ENCODE measurements at regions not wholly inside any gene's neighbourhood (a gene's known extent, or its start where the extent isn't known, plus 50 kb on each side); places are given as distances from the start of the nearest gene placed in this dataset.

DNA sequence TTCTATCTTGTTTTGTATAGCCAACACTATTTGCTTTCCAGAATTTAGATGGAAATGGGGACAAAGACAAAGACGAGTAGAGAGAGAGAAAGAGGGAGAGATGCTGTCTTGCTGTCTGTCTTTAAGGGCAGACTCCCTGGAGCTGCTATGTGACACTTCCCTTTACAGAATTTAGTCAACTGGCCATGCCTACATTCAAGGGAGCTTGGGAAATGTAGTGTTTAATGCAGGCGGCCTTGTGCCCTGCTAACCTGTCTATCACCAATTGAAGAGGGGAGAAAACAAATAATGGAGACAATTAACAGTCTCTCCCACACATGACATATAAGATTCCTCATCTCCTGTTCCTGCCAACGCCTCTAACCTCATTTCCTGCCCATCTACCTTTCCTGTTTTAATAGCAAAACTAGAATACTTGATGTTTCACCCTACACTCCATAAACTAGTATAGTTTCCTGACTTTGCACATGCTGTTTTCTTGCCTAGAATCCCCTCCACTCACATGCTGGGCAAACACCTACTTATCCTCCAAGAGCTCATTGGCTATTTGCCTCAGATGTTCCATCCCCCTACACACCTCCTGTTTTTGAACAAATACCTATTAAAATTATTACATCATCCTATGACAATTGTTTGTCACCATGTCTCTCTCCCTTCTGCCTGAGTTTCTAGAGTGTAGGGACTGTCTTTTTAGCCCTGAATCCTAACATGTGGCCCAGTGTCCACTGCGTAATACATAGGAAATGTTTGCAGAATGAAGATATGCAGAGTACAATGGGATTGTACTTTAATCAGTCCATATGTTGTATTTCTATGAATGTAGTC, 117.2 kb downstream of the SLC25A24 start:
- H3K27ac ChIP-seq: no peak overlapping the region
- 83% methylated on average over 4 of the region's 4 CpGs for WGBS
- H3K4me1 ChIP-seq: no peaks in the 10 kb centered on the region
- DNase-seq (ENCODE audit: low spot score in 2 of 2): no peak
- no peak overlapping the region for H3K4me3 ChIP-seq
- H3K9me3 ChIP-seq: no peaks in the 10 kb centered on the region
- TF ChIP-seq EP300 (IDR thresholded peaks at IDR 0.05) (no peak), POLR2A (IDR thresholded peaks at IDR 0.05) (no peak), POLR2AphosphoS5 (IDR thresholded peaks at IDR 0.05) (no peak)
- TF ChIP-seq, protein P1, sequence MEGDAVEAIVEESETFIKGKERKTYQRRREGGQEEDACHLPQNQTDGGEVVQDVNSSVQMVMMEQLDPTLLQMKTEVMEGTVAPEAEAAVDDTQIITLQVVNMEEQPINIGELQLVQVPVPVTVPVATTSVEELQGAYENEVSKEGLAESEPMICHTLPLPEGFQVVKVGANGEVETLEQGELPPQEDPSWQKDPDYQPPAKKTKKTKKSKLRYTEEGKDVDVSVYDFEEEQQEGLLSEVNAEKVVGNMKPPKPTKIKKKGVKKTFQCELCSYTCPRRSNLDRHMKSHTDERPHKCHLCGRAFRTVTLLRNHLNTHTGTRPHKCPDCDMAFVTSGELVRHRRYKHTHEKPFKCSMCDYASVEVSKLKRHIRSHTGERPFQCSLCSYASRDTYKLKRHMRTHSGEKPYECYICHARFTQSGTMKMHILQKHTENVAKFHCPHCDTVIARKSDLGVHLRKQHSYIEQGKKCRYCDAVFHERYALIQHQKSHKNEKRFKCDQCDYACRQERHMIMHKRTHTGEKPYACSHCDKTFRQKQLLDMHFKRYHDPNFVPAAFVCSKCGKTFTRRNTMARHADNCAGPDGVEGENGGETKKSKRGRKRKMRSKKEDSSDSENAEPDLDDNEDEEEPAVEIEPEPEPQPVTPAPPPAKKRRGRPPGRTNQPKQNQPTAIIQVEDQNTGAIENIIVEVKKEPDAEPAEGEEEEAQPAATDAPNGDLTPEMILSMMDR (IDR thresholded peaks at IDR 0.05): no peak
- H3K27me3 ChIP-seq: no peaks in the 10 kb centered on the region
- no peaks in the 10 kb centered on the region for H3K36me3 ChIP-seq

DNA sequence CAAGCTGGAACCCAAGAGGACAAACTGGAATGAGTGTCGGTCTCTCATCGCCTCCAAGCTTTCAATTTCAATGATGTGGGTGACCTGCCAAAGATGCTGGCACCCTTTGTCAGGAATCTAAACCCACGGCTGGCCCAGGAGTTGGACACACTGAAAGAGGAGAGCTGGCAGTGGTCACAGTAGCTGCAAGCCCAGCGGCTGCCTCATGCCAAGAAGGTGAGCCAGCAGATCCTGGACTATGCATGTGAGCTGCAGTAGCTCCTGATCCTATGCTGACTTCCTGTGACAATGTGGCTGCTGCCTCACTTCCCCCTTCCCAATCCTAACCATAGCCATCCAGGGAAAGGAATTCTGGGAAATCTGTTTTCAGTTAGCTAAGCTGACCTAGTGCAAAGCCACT, 117.0 kb upstream of the VAV3 start:
- H3K4me3 ChIP-seq: no peak overlapping the region
- TF ChIP-seq, protein P1 (IDR thresholded peaks at IDR 0.05): no peak
- H3K36me3 ChIP-seq: no peaks in the 10 kb centered on the region
- 71% methylated on average over 4 of the region's 4 CpGs for WGBS
- H3K27me3 ChIP-seq: no peaks in the 10 kb centered on the region
- H3K4me1 ChIP-seq: no peaks in the 10 kb centered on the region
- no peak overlapping the region for H3K27ac ChIP-seq
- DNase-seq (ENCODE audit: low spot score in 2 of 2): no peak
- no peaks in the 10 kb centered on the region for H3K9me3 ChIP-seq

DNA sequence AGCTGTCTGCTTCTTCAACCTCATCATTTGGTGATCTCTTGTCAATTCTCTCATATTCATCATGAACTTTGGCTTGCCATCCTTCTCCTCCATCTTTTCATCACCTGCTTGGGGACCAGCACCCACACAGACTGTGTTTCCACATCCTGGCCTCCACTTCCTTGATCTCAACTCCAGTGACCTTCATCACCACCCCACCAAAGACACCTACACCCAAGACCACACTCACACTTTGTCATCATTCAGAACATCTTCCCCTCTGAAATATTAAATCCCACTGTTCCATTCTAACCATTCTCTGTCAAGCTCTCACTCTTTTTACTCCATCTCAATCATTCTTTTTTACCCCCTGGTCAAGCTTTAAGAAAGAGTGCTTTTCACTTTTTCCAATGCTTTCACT, 115.5 kb upstream of the VAV3 start:
- H3K36me3 ChIP-seq: no peaks in the 10 kb centered on the region

GRCh38 chr1:108079440-108080025, 114.6 kb upstream of the VAV3 start:
- H3K9me3 ChIP-seq: no peaks in the 10 kb centered on the region
- no peak overlapping the region for H3K27ac ChIP-seq
- no peak overlapping the region for H3K4me3 ChIP-seq
- H3K36me3 ChIP-seq: no peaks in the 10 kb centered on the region
- 73% methylated on average over 6 of the region's 6 CpGs for WGBS
- no peaks in the 10 kb centered on the region for H3K4me1 ChIP-seq
- TF ChIP-seq EP300 (IDR thresholded peaks at IDR 0.05): no peak
- no peak for TF ChIP-seq POLR2AphosphoS5 (IDR thresholded peaks at IDR 0.05)
- TF ChIP-seq POLR2A (IDR thresholded peaks at IDR 0.05): no peak
- TF ChIP-seq, protein P1 (IDR thresholded peaks at IDR 0.05): no peak
- no peaks in the 10 kb centered on the region for H3K27me3 ChIP-seq
- DNase-seq (ENCODE audit: low spot score in 2 of 2): no peak

More for the DNA sequence above, 115.5 kb upstream of the VAV3 start:
- TF ChIP-seq POLR2AphosphoS5 (IDR thresholded peaks at IDR 0.05) (no peak), EP300 (IDR thresholded peaks at IDR 0.05) (no peak), POLR2A (IDR thresholded peaks at IDR 0.05) (no peak)
- TF ChIP-seq, protein P1 (IDR thresholded peaks at IDR 0.05): no peak
- Histone ChIP-seq H3K4me1 (no peaks in the 10 kb centered on the region), H3K4me3 (no peak overlapping the region), H3K27ac (no peak overlapping the region), H3K9me3 (no peaks in the 10 kb centered on the region), H3K27me3 (no peaks in the 10 kb centered on the region)
- no peak for DNase-seq (ENCODE audit: low spot score in 2 of 2)

- no peaks in the 10 kb centered on the region for H3K4me1 ChIP-seq
- H3K4me3 ChIP-seq: no peak overlapping the region
- no peaks in the 10 kb centered on the region for H3K27me3 ChIP-seq
- 80% methylated on average over 2 of the region's 2 CpGs for WGBS
- no peak overlapping the region for H3K27ac ChIP-seq
- no peaks in the 10 kb centered on the region for H3K9me3 ChIP-seq
- no peak for DNase-seq (ENCODE audit: low spot score in 2 of 2)
- TF ChIP-seq POLR2AphosphoS5 (IDR thresholded peaks at IDR 0.05): no peak
- no peak for TF ChIP-seq POLR2A (IDR thresholded peaks at IDR 0.05)
- no peak for TF ChIP-seq EP300 (IDR thresholded peaks at IDR 0.05)
- TF ChIP-seq, protein P1 (IDR thresholded peaks at IDR 0.05): no peak
- no peaks in the 10 kb centered on the region for H3K36me3 ChIP-seq
Measured at GRCh38 chr1:108077991-108078390, 113.0 kb upstream of the VAV3 start.

All from suprapubic skin (tissue), 4 donors.